IPS-18a (cell line): ENCODE measurements at regions not wholly inside any gene's neighbourhood (a gene's known extent, or its start where the extent isn't known, plus 50 kb on each side); places are given as distances from the start of the nearest gene placed in this dataset.

Experiments used
- H3K27ac ChIP-seq: one replicate; pipeline ENCODE4 v1.5.1; 2013; ENCODE audit warnings: low read length
- H3K27me3 ChIP-seq: one replicate; pipeline ENCODE4 v1.6.1; 2013; ENCODE audit warnings: mild to moderate bottlenecking, low read length; ENCODE audit not compliant: control insufficient read depth, insufficient read depth
- H3K36me3 ChIP-seq: one replicate; pipeline ENCODE4 v1.6.1; 2013; ENCODE audit warnings: low read depth, low read length; ENCODE audit not compliant: control insufficient read depth
- H3K4me1 ChIP-seq: one replicate; pipeline ENCODE4 v1.6.1; 2013; ENCODE audit warnings: low read depth, low read length; ENCODE audit not compliant: control insufficient read depth
- H3K4me3 ChIP-seq: one replicate; pipeline ENCODE4 v1.5.1; 2013; ENCODE audit warnings: low read length
- H3K9ac ChIP-seq: one replicate; pipeline ENCODE4 v1.6.1; 2013; ENCODE audit warnings: mild to moderate bottlenecking, low read length, moderate library complexity
- H3K9me3 ChIP-seq: one replicate; pipeline ENCODE4 v1.6.1; 2013; ENCODE audit warnings: low read depth, low read length; ENCODE audit not compliant: control insufficient read depth

GRCh38 chr12:63037746-63038712, 103.1 kb upstream of the PPM1H start:
- no peaks in the 10 kb centered on the region for H3K36me3 ChIP-seq
- H3K27ac ChIP-seq = no peak overlapping the region
- H3K27me3 ChIP-seq = no peaks in the 10 kb centered on the region
- H3K4me3 ChIP-seq = no peak overlapping the region
- no peaks in the 10 kb centered on the region for H3K4me1 ChIP-seq
- H3K9me3 ChIP-seq = no peaks in the 10 kb centered on the region
- H3K9ac ChIP-seq = no peak overlapping the region

DNA sequence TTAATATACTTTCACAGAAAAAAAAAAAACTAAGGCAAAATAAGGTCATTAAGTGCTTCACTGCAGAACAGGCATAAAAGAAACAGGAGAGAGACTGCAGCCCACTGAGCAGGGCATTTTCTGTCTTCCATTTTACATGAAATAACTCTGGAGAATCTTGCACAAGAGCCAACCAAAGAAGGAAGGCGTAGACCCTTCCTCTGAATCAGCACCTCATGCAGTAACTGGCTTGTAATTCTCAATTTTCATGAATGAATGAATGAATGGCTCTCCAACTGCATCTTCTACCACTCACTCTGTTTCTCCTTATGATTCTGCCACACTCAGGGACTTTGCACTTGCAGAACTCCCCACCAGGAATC, 102.0 kb upstream of the PPM1H start:
- Histone ChIP-seq H3K27ac (no peak overlapping the region), H3K36me3 (no peaks in the 10 kb centered on the region), H3K4me1 (no peaks in the 10 kb centered on the region), H3K27me3 (no peaks in the 10 kb centered on the region), H3K9ac (no peak overlapping the region), H3K4me3 (no peak overlapping the region), H3K9me3 (no peaks in the 10 kb centered on the region)

DNA sequence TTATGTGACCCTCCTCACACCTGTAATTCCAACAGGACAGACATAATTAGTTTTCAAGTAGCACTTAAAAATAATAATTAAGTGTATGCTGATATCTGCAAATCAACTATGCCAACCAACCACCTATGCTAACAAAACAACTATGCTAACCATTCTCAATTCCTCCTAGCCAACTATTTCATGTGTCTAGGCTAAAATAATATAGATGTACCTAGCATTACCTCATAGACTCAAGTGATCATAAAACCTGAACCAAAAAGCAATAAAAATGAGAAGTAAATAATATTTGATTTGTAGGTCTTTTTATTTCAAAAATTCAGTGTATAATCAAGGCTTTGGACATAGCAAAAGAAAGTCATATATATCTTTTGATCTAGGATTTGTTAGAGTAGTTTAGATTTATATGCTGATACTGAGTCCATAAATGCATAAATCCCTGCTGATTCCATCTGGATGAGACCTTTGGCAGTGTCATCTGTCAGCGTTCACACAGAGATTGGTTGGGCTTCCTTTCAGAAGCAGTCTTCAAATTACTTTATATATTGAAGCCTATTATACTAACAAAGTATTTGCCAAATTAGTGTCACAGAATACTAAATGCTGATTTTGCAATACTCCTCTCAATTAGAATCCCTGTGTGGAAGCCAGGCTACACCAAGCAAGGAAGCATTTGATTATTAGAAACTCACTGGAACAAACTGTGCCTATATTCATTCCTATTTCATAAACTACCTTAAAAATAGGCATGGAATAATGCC, 101.4 kb upstream of the PPM1H start:
- Histone ChIP-seq H3K4me3 (no peak overlapping the region), H3K4me1 (no peaks in the 10 kb centered on the region), H3K27ac (no peak overlapping the region), H3K27me3 (no peaks in the 10 kb centered on the region), H3K9me3 (no peaks in the 10 kb centered on the region), H3K36me3 (no peaks in the 10 kb centered on the region), H3K9ac (no peak overlapping the region)

DNA sequence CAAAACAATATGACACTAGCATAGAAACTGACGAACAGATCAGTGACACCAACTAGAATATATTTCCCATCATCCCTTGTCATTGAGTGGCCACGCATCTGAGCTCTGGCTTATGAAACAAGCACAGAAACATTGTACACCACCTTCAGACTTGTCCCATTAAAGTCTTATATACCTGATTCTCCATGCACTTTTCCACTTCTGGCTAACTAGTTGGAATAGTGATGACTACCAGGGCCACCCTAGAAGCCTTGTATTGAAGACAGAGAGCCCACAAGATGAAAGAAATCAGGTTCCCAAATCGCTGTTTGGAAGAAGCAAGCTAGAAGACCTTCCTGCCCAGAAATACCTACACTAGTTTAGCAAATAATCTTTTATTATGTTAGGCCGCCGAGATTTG, 99.7 kb upstream of the PPM1H start:
- Histone ChIP-seq H3K27me3 (no peaks in the 10 kb centered on the region), H3K4me3 (no peak overlapping the region), H3K9ac (no peak overlapping the region), H3K9me3 (no peaks in the 10 kb centered on the region), H3K36me3 (no peaks in the 10 kb centered on the region), H3K27ac (no peak overlapping the region), H3K4me1 (no peaks in the 10 kb centered on the region)

GRCh38 chr12:63029676-63030075, 94.7 kb upstream of the PPM1H start:
- Histone ChIP-seq H3K36me3 (no peaks in the 10 kb centered on the region), H3K4me3 (no peak overlapping the region), H3K4me1 (peaks cover 21% of the 10 kb centered on the region), H3K9me3 (no peaks in the 10 kb centered on the region), H3K9ac (no peak overlapping the region), H3K27me3 (no peaks in the 10 kb centered on the region), H3K27ac (no peak overlapping the region)

DNA sequence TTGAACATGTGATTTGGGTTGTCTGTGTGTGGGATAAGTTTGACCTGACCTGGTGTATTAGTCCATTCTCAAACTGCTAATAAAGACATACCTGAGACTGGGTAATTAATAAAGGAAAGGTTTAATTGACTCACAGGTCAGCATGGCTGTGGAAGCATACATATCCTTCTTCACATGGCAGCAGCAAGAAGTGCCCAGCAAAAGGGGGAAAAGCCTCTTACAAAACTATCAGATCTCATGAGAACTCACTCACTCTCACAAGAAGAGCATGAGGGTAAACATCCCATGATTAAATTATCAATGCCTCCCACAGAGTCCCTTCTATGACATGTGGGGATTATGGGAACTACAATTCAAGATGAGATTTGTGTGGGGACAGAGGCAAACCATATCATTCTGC, 94.0 kb upstream of the PPM1H start:
- H3K4me3 ChIP-seq = no peak overlapping the region
- H3K9ac ChIP-seq = no peak overlapping the region
- no peaks in the 10 kb centered on the region for H3K9me3 ChIP-seq
- H3K27ac ChIP-seq = no peak overlapping the region
- no peaks in the 10 kb centered on the region for H3K27me3 ChIP-seq
- no peaks in the 10 kb centered on the region for H3K36me3 ChIP-seq
- peaks cover 21% of the 10 kb centered on the region for H3K4me1 ChIP-seq

DNA sequence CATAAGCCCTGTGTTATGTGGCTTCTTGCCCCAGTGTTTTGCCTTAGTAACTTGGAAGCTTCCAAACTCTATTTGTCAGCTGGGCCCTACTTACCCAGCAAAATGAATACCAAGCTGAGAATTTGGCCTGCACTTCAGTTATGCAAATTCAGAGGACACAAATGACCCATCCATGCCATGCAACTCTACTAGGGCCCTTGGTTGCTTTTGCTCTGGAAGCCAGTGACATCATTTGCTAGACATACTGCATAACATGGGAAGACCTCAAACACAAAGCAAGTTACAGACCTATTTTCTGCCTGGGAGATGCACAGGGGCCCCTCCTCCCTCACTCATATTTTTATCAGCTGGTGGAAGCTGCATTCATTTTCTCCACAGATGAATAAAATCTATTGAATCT, 90.2 kb upstream of the PPM1H start:
- Histone ChIP-seq H3K4me1 (peaks cover 41% of the 10 kb centered on the region), H3K4me3 (no peak overlapping the region), H3K9ac (no peak overlapping the region), H3K36me3 (no peaks in the 10 kb centered on the region), H3K9me3 (no peaks in the 10 kb centered on the region), H3K27me3 (no peaks in the 10 kb centered on the region), H3K27ac (no peak overlapping the region)

DNA sequence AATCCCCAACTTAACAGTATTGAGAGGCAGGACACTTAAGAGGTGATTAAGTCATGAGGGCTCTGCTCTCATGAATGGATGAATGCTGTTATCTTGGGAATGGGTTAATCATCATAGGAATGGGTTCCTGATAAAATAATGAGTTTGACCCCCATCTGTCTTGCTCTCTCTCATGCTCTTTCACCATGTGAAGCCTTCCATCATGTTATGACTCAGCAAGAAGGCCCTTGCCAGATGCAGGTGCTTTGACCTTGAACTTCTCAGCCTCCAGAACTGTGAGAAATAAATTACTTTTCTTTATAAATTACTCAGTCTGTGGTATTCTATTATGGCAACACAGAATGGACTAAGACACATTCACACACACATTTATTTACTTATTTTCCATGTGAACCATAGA, 89.0 kb upstream of the PPM1H start:
- Histone ChIP-seq H3K9ac (no peak overlapping the region), H3K4me3 (no peak overlapping the region), H3K27ac (no peak overlapping the region), H3K4me1 (peaks cover 47% of the 10 kb centered on the region), H3K27me3 (no peaks in the 10 kb centered on the region), H3K36me3 (no peaks in the 10 kb centered on the region), H3K9me3 (no peaks in the 10 kb centered on the region)

GRCh38 chr12:63021116-63021515, 86.2 kb upstream of the PPM1H start:
- H3K36me3 ChIP-seq = no peaks in the 10 kb centered on the region
- no peak overlapping the region for H3K27ac ChIP-seq
- H3K27me3 ChIP-seq = no peaks in the 10 kb centered on the region
- H3K9me3 ChIP-seq = no peaks in the 10 kb centered on the region
- peaks cover 45% of the 10 kb centered on the region for H3K4me1 ChIP-seq
- peak overlapping the region; percentile 6 for H3K4me3 ChIP-seq
- H3K9ac ChIP-seq = no peak overlapping the region

DNA sequence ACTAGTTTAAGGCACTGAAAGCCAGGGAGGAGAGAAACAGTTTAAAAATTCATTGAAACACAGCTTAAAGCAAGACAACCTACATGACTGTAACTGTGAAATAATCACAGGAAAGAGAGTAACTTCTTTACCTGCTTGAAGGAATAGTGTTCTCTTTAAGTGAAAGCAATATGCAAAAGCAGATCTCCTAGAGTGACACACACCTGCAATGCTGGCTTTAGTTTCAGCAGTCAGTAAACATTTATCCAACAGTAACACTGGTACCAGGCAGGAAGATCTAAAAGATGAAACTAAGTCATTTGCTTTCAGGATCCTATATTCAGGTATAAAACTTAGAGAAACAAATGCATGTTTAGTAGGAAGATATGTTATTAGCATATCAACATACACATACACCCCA, 85.3 kb upstream of the PPM1H start:
- H3K9ac ChIP-seq = no peak overlapping the region
- H3K4me1 ChIP-seq = peaks cover 42% of the 10 kb centered on the region
- no peak overlapping the region for H3K27ac ChIP-seq
- no peaks in the 10 kb centered on the region for H3K36me3 ChIP-seq
- no peaks in the 10 kb centered on the region for H3K9me3 ChIP-seq
- H3K27me3 ChIP-seq = no peaks in the 10 kb centered on the region
- H3K4me3 ChIP-seq = no peak overlapping the region

DNA sequence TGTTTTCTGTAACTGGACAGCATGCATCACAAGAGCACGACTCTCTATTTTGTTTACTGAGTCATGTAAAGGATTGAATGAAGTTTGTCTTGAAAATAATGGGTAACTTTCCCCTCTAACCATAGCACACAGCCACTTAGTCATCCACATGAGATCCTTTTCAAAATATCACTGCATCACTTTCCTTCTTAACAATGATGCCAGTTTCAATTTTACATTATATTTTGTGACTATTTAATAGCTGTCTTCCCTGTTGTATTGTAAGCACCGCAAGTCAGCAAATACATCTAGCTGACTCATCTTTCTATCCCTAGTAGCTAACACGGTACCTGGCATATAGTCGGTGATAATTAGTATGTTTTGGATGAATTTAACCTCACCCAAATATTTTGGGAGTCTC, 83.3 kb upstream of the PPM1H start:
- H3K4me3 ChIP-seq = no peak overlapping the region
- H3K9ac ChIP-seq = no peak overlapping the region
- peaks cover 36% of the 10 kb centered on the region for H3K4me1 ChIP-seq
- H3K9me3 ChIP-seq = no peaks in the 10 kb centered on the region
- no peaks in the 10 kb centered on the region for H3K27me3 ChIP-seq
- no peak overlapping the region for H3K27ac ChIP-seq
- no peaks in the 10 kb centered on the region for H3K36me3 ChIP-seq
